GM23338 (cell line): ENCODE measurements at regions not wholly inside any gene's neighbourhood (a gene's known extent, or its start where the extent isn't known, plus 50 kb on each side); places are given as distances from the start of the nearest gene placed in this dataset.

Source experiments
- ATAC-seq: fragments of 200-7000 bp; cut with Tn5 transposase; 3 replicates; pipeline ENCODE4 v1.9.1; 2020
- DNase-seq: peaks from one replicate; pipeline ENCODE4 v3.0.0-alpha.2; 2015; ENCODE audit warnings: low spot score
- H2AFZ ChIP-seq: fragments of 200-600 bp; sonication (generic); 2 replicates; pipeline ENCODE4 v1.8.0; 2016; ENCODE audit warnings: antibody characterized with exemption, mild to moderate bottlenecking, moderate library complexity
- H3F3A ChIP-seq: fragments of 200-600 bp; sonication (generic); replicated peaks from 2 replicates; pipeline ENCODE4 v1.8.0; 2017; ENCODE audit warnings: antibody characterized with exemption, mixed run types, low read depth
- H3K27ac ChIP-seq: fragments of 200-600 bp; sonication (generic); 2 replicates; pipeline ENCODE4 v1.6.1; 2016; ENCODE audit warnings: low read depth
- H3K27me3 ChIP-seq: fragments of 200-600 bp; sonication (generic); 2 replicates; pipeline ENCODE4 v1.8.0; 2016; ENCODE audit warnings: mild to moderate bottlenecking, mixed run types, moderate library complexity; ENCODE audit not compliant: insufficient read depth
- H3K36me3 ChIP-seq: fragments of 200-600 bp; sonication (generic); 2 replicates; pipeline ENCODE4 v1.8.0; 2016; ENCODE audit warnings: mild to moderate bottlenecking; ENCODE audit not compliant: insufficient read depth
- H3K4me1 ChIP-seq: fragments of 200-600 bp; sonication (generic); 2 replicates; pipeline ENCODE4 v1.8.0; 2016; ENCODE audit warnings: mild to moderate bottlenecking, moderate library complexity; ENCODE audit not compliant: insufficient read depth
- H3K4me2 ChIP-seq: fragments of 200-600 bp; sonication (generic); 2 replicates; pipeline ENCODE4 v1.7.1; 2017; ENCODE audit warnings: mixed run types
- H3K4me3 ChIP-seq: fragments of 200-600 bp; sonication (generic); 2 replicates; pipeline ENCODE4 v1.6.1; 2016; ENCODE audit warnings: mixed run types
- H3K79me2 ChIP-seq: fragments of 200-600 bp; sonication (generic); replicated peaks from 2 replicates; pipeline ENCODE4 v1.8.0; 2017; ENCODE audit warnings: mild to moderate bottlenecking; ENCODE audit not compliant: insufficient read depth
- H3K9me2 ChIP-seq: fragments of 200-600 bp; sonication (generic); 2 replicates; pipeline ENCODE4 v1.8.0; 2017; ENCODE audit not compliant: insufficient read depth
- H4K20me1 ChIP-seq: fragments of 200-600 bp; sonication (generic); replicated peaks from 2 replicates; pipeline ENCODE4 v1.8.0; 2017; ENCODE audit warnings: mild to moderate bottlenecking; ENCODE audit not compliant: insufficient read depth
- H3K27ac Mint-ChIP-seq: 2 replicates; pipeline ENCODE4 v1.8.0; 2020; ENCODE audit warnings: inconsistent platforms, mild to moderate bottlenecking, moderate library complexity, mixed read lengths
- H3K27me3 Mint-ChIP-seq: 3 replicates; pipeline ENCODE4 v1.8.0; 2022; ENCODE audit warnings: low read depth, mild to moderate bottlenecking, moderate library complexity, mixed read lengths, inconsistent platforms; ENCODE audit not compliant: insufficient read depth, poor library complexity
- H3K36me3 Mint-ChIP-seq: 3 replicates; pipeline ENCODE4 v1.8.0; 2021; ENCODE audit warnings: low read depth, mild to moderate bottlenecking, inconsistent platforms, moderate library complexity, mixed read lengths
- H3K4me1 Mint-ChIP-seq: 3 replicates; pipeline ENCODE4 v1.8.0; 2020; ENCODE audit warnings: mild to moderate bottlenecking, inconsistent platforms, mixed read lengths
- H3K4me3 Mint-ChIP-seq: 3 replicates; pipeline ENCODE4 v1.8.0; 2021; ENCODE audit warnings: moderate library complexity, mild to moderate bottlenecking, inconsistent platforms, mixed read lengths
- H3K9me3 Mint-ChIP-seq: 3 replicates; pipeline ENCODE4 v1.8.0; 2020; ENCODE audit warnings: moderate library complexity, mild to moderate bottlenecking, inconsistent platforms, mixed read lengths
- CREB1 ChIP-seq: fragments of 250-450 bp; sonication (Bioruptor Pico); IDR thresholded peaks from 2 replicates; pipeline ENCODE4 v1.5.0; 2020; ENCODE audit warnings: low read depth, mild to moderate bottlenecking, moderate library complexity
- EZH2 ChIP-seq: fragments of 200-600 bp; sonication (generic); IDR thresholded peaks from one replicate; pipeline ENCODE4 v1.8.0; 2017; ENCODE audit warnings: antibody characterized with exemption, mild to moderate bottlenecking, low read depth; ENCODE audit not compliant: unreplicated experiment
- EZH2phosphoT487 ChIP-seq: fragments of 200-600 bp; sonication (generic); IDR thresholded peaks from one replicate; pipeline ENCODE4 v1.8.1; 2018; ENCODE audit warnings: antibody characterized with exemption; ENCODE audit not compliant: unreplicated experiment
- JUNB ChIP-seq: IDR thresholded peaks from one replicate; pipeline ENCODE4 v1.6.1; 2016; ENCODE audit warnings: antibody characterized with exemption; ENCODE audit not compliant: unreplicated experiment
- NANOG ChIP-seq: IDR thresholded peaks from 2 replicates; pipeline ENCODE4 v1.6.1; 2016; ENCODE audit warnings: antibody characterized with exemption, borderline replicate concordance
- POLR2AphosphoS5 ChIP-seq: IDR thresholded peaks from 2 replicates; pipeline ENCODE4 v1.6.1; 2016; ENCODE audit warnings: antibody characterized with exemption, low read depth
- STAT1 ChIP-seq: IDR thresholded peaks from one replicate; pipeline ENCODE4 v1.6.1; 2016; ENCODE audit warnings: antibody characterized with exemption; ENCODE audit not compliant: unreplicated experiment
- TF ChIP-seq, protein P1 (sequence below): fragments of 250-450 bp; sonication (Bioruptor Pico); IDR thresholded peaks from 2 replicates; pipeline ENCODE4 v1.5.0; 2020; ENCODE audit warnings: mild to moderate bottlenecking, moderate library complexity
- TF ChIP-seq, protein P2 (sequence below): IDR thresholded peaks from one replicate; pipeline ENCODE4 v1.6.1; 2018; ENCODE audit warnings: antibody characterized with exemption; ENCODE audit not compliant: unreplicated experiment

GRCh38 chr1:56322211-56322610, 257.2 kb downstream of the PLPP3 start (continued):
- TF ChIP-seq, protein P1, sequence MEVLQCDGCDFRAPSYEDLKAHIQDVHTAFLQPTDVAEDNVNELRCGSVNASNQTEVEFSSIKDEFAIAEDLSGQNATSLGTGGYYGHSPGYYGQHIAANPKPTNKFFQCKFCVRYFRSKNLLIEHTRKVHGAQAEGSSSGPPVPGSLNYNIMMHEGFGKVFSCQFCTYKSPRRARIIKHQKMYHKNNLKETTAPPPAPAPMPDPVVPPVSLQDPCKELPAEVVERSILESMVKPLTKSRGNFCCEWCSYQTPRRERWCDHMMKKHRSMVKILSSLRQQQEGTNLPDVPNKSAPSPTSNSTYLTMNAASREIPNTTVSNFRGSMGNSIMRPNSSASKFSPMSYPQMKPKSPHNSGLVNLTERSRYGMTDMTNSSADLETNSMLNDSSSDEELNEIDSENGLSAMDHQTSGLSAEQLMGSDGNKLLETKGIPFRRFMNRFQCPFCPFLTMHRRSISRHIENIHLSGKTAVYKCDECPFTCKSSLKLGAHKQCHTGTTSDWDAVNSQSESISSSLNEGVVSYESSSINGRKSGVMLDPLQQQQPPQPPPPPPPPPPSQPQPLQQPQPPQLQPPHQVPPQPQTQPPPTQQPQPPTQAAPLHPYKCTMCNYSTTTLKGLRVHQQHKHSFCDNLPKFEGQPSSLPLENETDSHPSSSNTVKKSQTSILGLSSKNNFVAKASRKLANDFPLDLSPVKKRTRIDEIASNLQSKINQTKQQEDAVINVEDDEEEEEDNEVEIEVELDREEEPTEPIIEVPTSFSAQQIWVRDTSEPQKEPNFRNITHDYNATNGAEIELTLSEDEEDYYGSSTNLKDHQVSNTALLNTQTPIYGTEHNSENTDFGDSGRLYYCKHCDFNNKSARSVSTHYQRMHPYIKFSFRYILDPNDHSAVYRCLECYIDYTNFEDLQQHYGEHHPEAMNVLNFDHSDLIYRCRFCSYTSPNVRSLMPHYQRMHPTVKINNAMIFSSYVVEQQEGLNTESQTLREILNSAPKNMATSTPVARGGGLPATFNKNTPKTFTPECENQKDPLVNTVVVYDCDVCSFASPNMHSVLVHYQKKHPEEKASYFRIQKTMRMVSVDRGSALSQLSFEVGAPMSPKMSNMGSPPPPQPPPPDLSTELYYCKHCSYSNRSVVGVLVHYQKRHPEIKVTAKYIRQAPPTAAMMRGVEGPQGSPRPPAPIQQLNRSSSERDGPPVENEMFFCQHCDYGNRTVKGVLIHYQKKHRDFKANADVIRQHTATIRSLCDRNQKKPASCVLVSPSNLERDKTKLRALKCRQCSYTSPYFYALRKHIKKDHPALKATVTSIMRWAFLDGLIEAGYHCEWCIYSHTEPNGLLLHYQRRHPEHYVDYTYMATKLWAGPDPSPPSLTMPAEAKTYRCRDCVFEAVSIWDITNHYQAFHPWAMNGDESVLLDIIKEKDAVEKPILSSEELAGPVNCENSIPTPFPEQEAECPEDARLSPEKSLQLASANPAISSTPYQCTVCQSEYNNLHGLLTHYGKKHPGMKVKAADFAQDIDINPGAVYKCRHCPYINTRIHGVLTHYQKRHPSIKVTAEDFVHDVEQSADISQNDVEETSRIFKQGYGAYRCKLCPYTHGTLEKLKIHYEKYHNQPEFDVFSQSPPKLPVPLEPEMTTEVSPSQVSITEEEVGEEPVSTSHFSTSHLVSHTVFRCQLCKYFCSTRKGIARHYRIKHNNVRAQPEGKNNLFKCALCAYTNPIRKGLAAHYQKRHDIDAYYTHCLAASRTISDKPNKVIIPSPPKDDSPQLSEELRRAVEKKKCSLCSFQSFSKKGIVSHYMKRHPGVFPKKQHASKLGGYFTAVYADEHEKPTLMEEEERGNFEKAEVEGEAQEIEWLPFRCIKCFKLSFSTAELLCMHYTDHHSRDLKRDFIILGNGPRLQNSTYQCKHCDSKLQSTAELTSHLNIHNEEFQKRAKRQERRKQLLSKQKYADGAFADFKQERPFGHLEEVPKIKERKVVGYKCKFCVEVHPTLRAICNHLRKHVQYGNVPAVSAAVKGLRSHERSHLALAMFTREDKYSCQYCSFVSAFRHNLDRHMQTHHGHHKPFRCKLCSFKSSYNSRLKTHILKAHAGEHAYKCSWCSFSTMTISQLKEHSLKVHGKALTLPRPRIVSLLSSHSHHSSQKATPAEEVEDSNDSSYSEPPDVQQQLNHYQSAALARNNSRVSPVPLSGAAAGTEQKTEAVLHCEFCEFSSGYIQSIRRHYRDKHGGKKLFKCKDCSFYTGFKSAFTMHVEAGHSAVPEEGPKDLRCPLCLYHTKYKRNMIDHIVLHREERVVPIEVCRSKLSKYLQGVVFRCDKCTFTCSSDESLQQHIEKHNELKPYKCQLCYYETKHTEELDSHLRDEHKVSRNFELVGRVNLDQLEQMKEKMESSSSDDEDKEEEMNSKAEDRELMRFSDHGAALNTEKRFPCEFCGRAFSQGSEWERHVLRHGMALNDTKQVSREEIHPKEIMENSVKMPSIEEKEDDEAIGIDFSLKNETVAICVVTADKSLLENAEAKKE (CRISPR knock-in tag): no peak
- no peak for TF ChIP-seq JUNB
- TF ChIP-seq POLR2AphosphoS5: no peak
- TF ChIP-seq CREB1 (CRISPR knock-in tag): no peak
- TF ChIP-seq STAT1: no peak
- no peak for TF ChIP-seq EZH2phosphoT487
- TF ChIP-seq NANOG: no peak
- no peak for TF ChIP-seq EZH2

DNA sequence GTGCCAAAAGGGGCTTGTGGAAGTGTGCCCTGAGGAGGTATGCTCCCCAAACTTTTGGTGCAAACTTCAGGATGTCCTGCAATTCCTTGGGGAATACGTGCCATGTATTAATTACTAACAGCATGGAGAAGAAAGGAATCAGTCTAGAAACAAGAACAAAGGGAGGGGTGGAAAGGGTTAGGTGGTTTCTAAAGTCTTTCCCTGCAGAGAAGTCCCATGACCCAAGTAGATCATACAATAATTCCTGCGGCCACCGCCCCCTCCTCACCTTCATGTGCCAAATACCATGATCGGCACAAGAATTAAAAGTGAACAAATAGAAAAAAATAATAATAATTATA, 258.2 kb downstream of the PLPP3 start:
- H3K4me2 ChIP-seq: no peak overlapping the region
- no peak overlapping the region for H3K4me3 ChIP-seq
- no peaks in the 10 kb centered on the region for H3K36me3 ChIP-seq
- no peak for ATAC-seq
- Mint-ChIP-seq H3K27ac (no peak overlapping the region), H3K27me3 (no peaks in the 10 kb centered on the region), H3K36me3 (no peaks in the 10 kb centered on the region), H3K4me1 (peaks cover 9% of the 10 kb centered on the region; the same call in 2 of the 3 replicates), H3K9me3 (no peaks in the 10 kb centered on the region), H3K4me3 (no peak overlapping the region)
- H2AFZ ChIP-seq: no peak overlapping the region
- H4K20me1 ChIP-seq: no peaks in the 10 kb centered on the region
- DNase-seq: no peak
- no peaks in the 10 kb centered on the region for H3F3A ChIP-seq
- no peaks in the 10 kb centered on the region for H3K27me3 ChIP-seq
- H3K27ac ChIP-seq: no peak overlapping the region
- H3K9me2 ChIP-seq: no peaks in the 10 kb centered on the region; the same call in none of the 2 replicates
- no peaks in the 10 kb centered on the region for H3K4me1 ChIP-seq
- H3K79me2 ChIP-seq: no peaks in the 10 kb centered on the region
- TF ChIP-seq, protein P2, sequence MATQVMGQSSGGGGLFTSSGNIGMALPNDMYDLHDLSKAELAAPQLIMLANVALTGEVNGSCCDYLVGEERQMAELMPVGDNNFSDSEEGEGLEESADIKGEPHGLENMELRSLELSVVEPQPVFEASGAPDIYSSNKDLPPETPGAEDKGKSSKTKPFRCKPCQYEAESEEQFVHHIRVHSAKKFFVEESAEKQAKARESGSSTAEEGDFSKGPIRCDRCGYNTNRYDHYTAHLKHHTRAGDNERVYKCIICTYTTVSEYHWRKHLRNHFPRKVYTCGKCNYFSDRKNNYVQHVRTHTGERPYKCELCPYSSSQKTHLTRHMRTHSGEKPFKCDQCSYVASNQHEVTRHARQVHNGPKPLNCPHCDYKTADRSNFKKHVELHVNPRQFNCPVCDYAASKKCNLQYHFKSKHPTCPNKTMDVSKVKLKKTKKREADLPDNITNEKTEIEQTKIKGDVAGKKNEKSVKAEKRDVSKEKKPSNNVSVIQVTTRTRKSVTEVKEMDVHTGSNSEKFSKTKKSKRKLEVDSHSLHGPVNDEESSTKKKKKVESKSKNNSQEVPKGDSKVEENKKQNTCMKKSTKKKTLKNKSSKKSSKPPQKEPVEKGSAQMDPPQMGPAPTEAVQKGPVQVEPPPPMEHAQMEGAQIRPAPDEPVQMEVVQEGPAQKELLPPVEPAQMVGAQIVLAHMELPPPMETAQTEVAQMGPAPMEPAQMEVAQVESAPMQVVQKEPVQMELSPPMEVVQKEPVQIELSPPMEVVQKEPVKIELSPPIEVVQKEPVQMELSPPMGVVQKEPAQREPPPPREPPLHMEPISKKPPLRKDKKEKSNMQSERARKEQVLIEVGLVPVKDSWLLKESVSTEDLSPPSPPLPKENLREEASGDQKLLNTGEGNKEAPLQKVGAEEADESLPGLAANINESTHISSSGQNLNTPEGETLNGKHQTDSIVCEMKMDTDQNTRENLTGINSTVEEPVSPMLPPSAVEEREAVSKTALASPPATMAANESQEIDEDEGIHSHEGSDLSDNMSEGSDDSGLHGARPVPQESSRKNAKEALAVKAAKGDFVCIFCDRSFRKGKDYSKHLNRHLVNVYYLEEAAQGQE: no peak
